GM12878 (cell line): ENCODE measurements at regions not wholly inside any gene's neighbourhood (a gene's known extent, or its start where the extent isn't known, plus 50 kb on each side); places are given as distances from the start of the nearest gene placed in this dataset.

Experiments used
- ATAC-seq: fragments of 200-7000 bp; cut with Tn5 transposase; 3 replicates; pipeline ENCODE4 v1.9.1; 2020; ENCODE audit warnings: mild to moderate bottlenecking, moderate library complexity
- BruUV-seq: library from RNA; stranded (reverse); fragments of 400-500 nt; replicated peaks from 2 replicates; lab custom pipeline; 2021; lab: Mats Ljungman, UMichigan
- CTCF ChIA-PET: fragments of 300-600 bp; sonication (Branson Sonifier 250); formaldehyde crosslinking; extraction: SDS; loops from one replicate; lab custom pipeline; 2021; ENCODE audit warnings: inconsistent platforms; lab: Yijun Ruan, JAX
- POLR2A ChIA-PET: fragments of 350-600 bp; formaldehyde crosslinking; extraction: SDS; loops from one replicate; lab custom pipeline; 2021; ENCODE audit warnings: inconsistent platforms; lab: Charles Lee
- RAD21 ChIA-PET: fragments of 300-600 bp; sonication (Branson Sonifier 250); formaldehyde crosslinking; loops from one replicate; lab custom pipeline; 2023; ENCODE audit warnings: antibody characterized with exemption; ENCODE audit not compliant: unreplicated experiment; lab: Charles Lee
- SMC1A ChIA-PET: fragments of 300-600 bp; sonication (Branson Sonifier 250); formaldehyde crosslinking; loops from one replicate; lab custom pipeline; 2023; ENCODE audit not compliant: unreplicated experiment, uncharacterized antibody; lab: Charles Lee
- DNase-seq: peaks from one replicate; pipeline ENCODE4 v3.0.0-alpha.2; 2011; ENCODE audit warnings: low read depth, low spot score
- FAIRE-seq: peaks from 3 replicates; lab custom pipeline; 2011; peaks lifted over from hg19 to GRCh38; lab: Jason Lieb, UNC
- H2AFZ ChIP-seq: 2 replicates; pipeline ENCODE4 v1.6.0; 2011; ENCODE audit warnings: low read depth, low read length, control low read depth; ENCODE audit not compliant: control insufficient read depth
- H3K27ac ChIP-seq: 2 replicates; pipeline ENCODE4 v1.5.1; 2011; ENCODE audit warnings: control low read depth; ENCODE audit not compliant: control insufficient read depth, insufficient read depth
- H3K27me3 ChIP-seq, 2 experiments: replicated peaks in 1 of 2; 2 replicates each; pipeline versions ENCODE4 v1.6.0 to v1.6.1; 2011; ENCODE audit warnings: low read length in 1 of 2; ENCODE audit not compliant: control insufficient read depth in 2 of 2, insufficient read depth in 2 of 2
- H3K36me3 ChIP-seq, 2 experiments: 2 replicates each; pipeline ENCODE4 v1.5.1; 2011; ENCODE audit warnings: low read length in 1 of 2; ENCODE audit not compliant: control insufficient read depth in 2 of 2, insufficient read depth in 2 of 2
- H3K4me1 ChIP-seq: 2 replicates; pipeline ENCODE4 v1.6.1; 2011; ENCODE audit warnings: mild to moderate bottlenecking, low read length, moderate library complexity, mixed read lengths; ENCODE audit not compliant: control insufficient read depth, insufficient read depth
- H3K4me2 ChIP-seq: 2 replicates; pipeline ENCODE4 v1.6.0; 2011; ENCODE audit warnings: control low read depth; ENCODE audit not compliant: control insufficient read depth, insufficient read depth
- H3K4me3 ChIP-seq: fragments of 200-600 bp; sonication (generic); 2 replicates; pipeline ENCODE4 v1.5.1; 2016
- H3K79me2 ChIP-seq: 2 replicates; pipeline ENCODE4 v1.6.0; 2011; ENCODE audit warnings: low read length; ENCODE audit not compliant: control insufficient read depth, insufficient read depth
- H3K9ac ChIP-seq: 2 replicates; pipeline ENCODE4 v1.8.0; 2011; ENCODE audit warnings: low read length, control low read depth, mixed read lengths; ENCODE audit not compliant: control insufficient read depth, insufficient read depth
- H3K9me3 ChIP-seq: replicated peaks from 3 replicates; pipeline ENCODE4 v1.5.1; 2011; ENCODE audit warnings: mild to moderate bottlenecking, low read length; ENCODE audit not compliant: control insufficient read depth, insufficient read depth
- H4K20me1 ChIP-seq: 2 replicates; pipeline ENCODE4 v1.6.0; 2011; ENCODE audit not compliant: control insufficient read depth, insufficient read depth
- CBX5 ChIP-seq: sonication (generic); IDR thresholded peaks from 2 replicates; pipeline ENCODE4 v1.6.1; 2016; ENCODE audit warnings: low read depth, moderate library complexity, mild to moderate bottlenecking, inconsistent platforms
- HDAC6 ChIP-seq: fragments of 200-600 bp; sonication (generic); IDR thresholded peaks from one replicate; pipeline ENCODE4 v1.8.0; 2017; ENCODE audit warnings: antibody characterized with exemption; ENCODE audit not compliant: unreplicated experiment
- NFIC ChIP-seq: IDR thresholded peaks from 2 replicates; pipeline ENCODE4 v1.6.1; 2012; ENCODE audit warnings: low read depth, mild to moderate bottlenecking, inconsistent platforms, low read length, moderate library complexity
- NR2C1 ChIP-seq: fragments of 450-650 bp; IDR thresholded peaks from 2 replicates; pipeline ENCODE4 v1.6.1; 2017; ENCODE audit warnings: antibody characterized with exemption, mild to moderate bottlenecking, moderate library complexity
- SMAD1 ChIP-seq: fragments of 450-650 bp; IDR thresholded peaks from 2 replicates; pipeline ENCODE4 v1.6.1; 2018; ENCODE audit warnings: mild to moderate bottlenecking, low read depth; ENCODE audit not compliant: partially characterized antibody
- TCF12 ChIP-seq: IDR thresholded peaks from 2 replicates; pipeline ENCODE4 v1.6.1; 2011; ENCODE audit warnings: low read depth, mild to moderate bottlenecking, low read length
- ZSCAN29 ChIP-seq: fragments of 450-650 bp; IDR thresholded peaks from 2 replicates; pipeline ENCODE4 v1.6.1; 2017; ENCODE audit warnings: mild to moderate bottlenecking, moderate library complexity
- WGBS: methylation state at CpG from one replicate; pipeline ENCODE4 v1.1.6; 2016; ENCODE audit warnings: low lambda C conversion rate; ENCODE audit not compliant: insufficient replicate concordance, insufficient coverage; ENCODE audit errors: missing lambda C conversion rate; 5-methylcytosine and 5-hydroxymethylcytosine counted together
- in situ Hi-C: fragments of 300-500 bp; cut with MboI; formaldehyde crosslinking; loops from 9 replicates; pipeline ENCODE4 v1.14.3; 2018; ENCODE audit warnings: mixed read lengths
- intact Hi-C: fragments of 100-400 bp; cut with micrococcal nuclease; formaldehyde crosslinking; loops from one replicate; pipeline ENCODE4 v1.14.2; 2022; ENCODE audit not compliant: unreplicated experiment
- TF ChIP-seq, protein P1 (sequence below): IDR thresholded peaks from 2 replicates; pipeline ENCODE4 v1.6.1; 2012; ENCODE audit warnings: low read depth, low read length, improper control_type of control experiment
- TF ChIP-seq, protein P2 (sequence below): fragments of 450-650 bp; IDR thresholded peaks from 2 replicates; pipeline ENCODE4 v1.6.1; 2017; ENCODE audit warnings: mild to moderate bottlenecking, moderate library complexity
- TF ChIP-seq, protein P3 (sequence below): fragments of 450-650 bp; IDR thresholded peaks from 2 replicates; pipeline ENCODE4 v1.6.1; 2018; ENCODE audit warnings: mild to moderate bottlenecking, low read depth, moderate library complexity; ENCODE audit not compliant: partially characterized antibody

DNA sequence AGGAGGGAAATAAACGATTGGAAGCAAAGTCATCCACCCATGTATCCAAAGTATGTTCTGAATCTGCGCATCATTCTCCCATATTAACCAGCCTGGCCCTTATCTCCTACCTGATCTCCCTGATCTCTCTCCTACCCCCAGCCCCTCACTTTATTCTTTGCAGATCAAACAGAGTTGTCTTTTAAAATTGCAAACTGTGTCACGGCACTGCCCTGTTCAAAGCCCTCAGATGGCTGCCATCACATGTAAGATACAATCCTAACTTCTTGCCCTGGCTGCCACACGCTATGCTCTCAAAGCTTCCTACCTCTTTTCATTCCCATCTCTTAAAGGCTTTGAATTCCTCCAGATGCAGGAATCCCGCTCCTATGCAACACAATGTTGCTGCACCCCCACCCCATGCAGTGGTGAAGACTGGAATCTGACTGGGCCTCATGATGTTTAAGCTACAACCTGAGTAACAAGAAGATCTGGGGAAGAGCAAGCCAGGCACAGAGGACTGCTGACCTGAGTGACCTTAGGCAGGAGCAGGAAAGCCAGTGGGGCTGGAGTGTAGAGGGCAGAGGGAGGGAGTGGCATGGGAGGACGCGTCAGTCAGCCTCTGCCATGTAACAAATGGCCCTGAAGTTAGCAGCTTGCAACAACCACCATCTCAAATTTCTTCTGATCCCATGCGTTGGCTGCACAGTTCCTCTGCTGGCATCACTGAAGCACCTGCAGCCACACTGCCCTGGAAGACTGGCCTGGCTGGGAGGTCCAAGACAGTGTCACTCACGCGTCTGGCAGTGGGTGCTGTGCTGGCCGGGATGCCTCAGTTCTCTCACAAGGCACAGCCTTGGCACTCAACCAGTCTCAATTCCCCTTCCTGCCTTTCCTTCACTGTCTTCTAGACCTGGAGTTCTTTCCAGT, 382.8 kb downstream of the BCL11B start:
- Histone ChIP-seq H3K9me3 (no peaks in the 10 kb centered on the region; the same call in 2 of the 3 replicates), H2AFZ (no peak overlapping the region), H3K9ac (no peak overlapping the region), H4K20me1 (no peaks in the 10 kb centered on the region), H3K4me2 (no peak overlapping the region), H3K4me3 (no peak overlapping the region), H3K36me3 (no peaks in the 10 kb centered on the region), H3K27me3 (no peaks in the 10 kb centered on the region), H3K79me2 (no peaks in the 10 kb centered on the region), H3K27ac (no peak overlapping the region), H3K4me1 (no peaks in the 10 kb centered on the region)
- ChIA-PET CTCF (no interaction called here), SMC1A (no interaction called here), RAD21 (no interaction called here), POLR2A (no interaction called here)
- no peak for DNase-seq
- BruUV-seq: no TSS peak
- intact Hi-C loops (no loop called here), in situ Hi-C loops (no loop called here)
- no peak for ATAC-seq
- no peak for FAIRE-seq
- 43% methylated on average over 11 of the region's 11 CpGs for WGBS
- TF ChIP-seq ZSCAN29 (no peak), HDAC6 (no peak), NR2C1 (no peak)

DNA sequence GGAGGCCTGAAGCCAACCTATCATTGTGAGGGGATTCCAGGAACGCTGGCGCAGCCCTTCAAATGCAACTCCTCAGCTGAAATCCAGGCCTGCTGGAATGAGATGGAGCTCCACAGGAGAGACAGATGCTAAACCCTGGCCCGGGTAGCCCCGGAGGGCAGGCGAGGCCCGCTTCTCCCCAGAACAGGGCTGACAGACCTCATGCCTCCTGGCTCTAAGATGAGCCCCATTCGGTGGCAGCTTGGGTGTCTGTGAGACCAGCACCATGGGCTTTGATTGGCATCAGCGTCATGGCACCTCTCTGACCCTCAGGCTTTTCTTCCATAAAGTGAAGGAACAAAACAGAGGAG, 382.2 kb downstream of the BCL11B start:
- H3K9me3 ChIP-seq: no peaks in the 10 kb centered on the region; the same call in 2 of the 3 replicates
- ChIA-PET SMC1A (no interaction called here), RAD21 (no interaction called here), POLR2A (no interaction called here), CTCF (no interaction called here)
- BruUV-seq: no TSS peak
- H4K20me1 ChIP-seq: no peaks in the 10 kb centered on the region
- in situ Hi-C loops: no loop called here
- no peak overlapping the region for H2AFZ ChIP-seq
- no peaks in the 10 kb centered on the region for H3K36me3 ChIP-seq
- no peak overlapping the region for H3K4me3 ChIP-seq
- no peaks in the 10 kb centered on the region for H3K4me1 ChIP-seq
- H3K27me3 ChIP-seq: no peaks in the 10 kb centered on the region
- H3K4me2 ChIP-seq: no peak overlapping the region
- H3K9ac ChIP-seq: no peak overlapping the region
- 21% methylated on average over 8 of the region's 8 CpGs for WGBS
- intact Hi-C loops: no loop called here
- H3K79me2 ChIP-seq: no peaks in the 10 kb centered on the region
- DNase-seq (no peak), FAIRE-seq (no peak), ATAC-seq (no peak)
- no peak overlapping the region for H3K27ac ChIP-seq
- no peak for TF ChIP-seq CBX5
- no peak for TF ChIP-seq NFIC
- TF ChIP-seq, protein P1, sequence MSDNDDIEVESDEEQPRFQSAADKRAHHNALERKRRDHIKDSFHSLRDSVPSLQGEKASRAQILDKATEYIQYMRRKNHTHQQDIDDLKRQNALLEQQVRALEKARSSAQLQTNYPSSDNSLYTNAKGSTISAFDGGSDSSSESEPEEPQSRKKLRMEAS: no peak
- no peak for TF ChIP-seq TCF12
- TF ChIP-seq, protein P2, sequence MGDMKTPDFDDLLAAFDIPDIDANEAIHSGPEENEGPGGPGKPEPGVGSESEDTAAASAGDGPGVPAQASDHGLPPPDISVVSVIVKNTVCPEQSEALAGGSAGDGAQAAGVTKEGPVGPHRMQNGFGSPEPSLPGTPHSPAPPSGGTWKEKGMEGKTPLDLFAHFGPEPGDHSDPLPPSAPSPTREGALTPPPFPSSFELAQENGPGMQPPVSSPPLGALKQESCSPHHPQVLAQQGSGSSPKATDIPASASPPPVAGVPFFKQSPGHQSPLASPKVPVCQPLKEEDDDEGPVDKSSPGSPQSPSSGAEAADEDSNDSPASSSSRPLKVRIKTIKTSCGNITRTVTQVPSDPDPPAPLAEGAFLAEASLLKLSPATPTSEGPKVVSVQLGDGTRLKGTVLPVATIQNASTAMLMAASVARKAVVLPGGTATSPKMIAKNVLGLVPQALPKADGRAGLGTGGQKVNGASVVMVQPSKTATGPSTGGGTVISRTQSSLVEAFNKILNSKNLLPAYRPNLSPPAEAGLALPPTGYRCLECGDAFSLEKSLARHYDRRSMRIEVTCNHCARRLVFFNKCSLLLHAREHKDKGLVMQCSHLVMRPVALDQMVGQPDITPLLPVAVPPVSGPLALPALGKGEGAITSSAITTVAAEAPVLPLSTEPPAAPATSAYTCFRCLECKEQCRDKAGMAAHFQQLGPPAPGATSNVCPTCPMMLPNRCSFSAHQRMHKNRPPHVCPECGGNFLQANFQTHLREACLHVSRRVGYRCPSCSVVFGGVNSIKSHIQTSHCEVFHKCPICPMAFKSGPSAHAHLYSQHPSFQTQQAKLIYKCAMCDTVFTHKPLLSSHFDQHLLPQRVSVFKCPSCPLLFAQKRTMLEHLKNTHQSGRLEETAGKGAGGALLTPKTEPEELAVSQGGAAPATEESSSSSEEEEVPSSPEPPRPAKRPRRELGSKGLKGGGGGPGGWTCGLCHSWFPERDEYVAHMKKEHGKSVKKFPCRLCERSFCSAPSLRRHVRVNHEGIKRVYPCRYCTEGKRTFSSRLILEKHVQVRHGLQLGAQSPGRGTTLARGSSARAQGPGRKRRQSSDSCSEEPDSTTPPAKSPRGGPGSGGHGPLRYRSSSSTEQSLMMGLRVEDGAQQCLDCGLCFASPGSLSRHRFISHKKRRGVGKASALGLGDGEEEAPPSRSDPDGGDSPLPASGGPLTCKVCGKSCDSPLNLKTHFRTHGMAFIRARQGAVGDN: no peak
- TF ChIP-seq, protein P3, sequence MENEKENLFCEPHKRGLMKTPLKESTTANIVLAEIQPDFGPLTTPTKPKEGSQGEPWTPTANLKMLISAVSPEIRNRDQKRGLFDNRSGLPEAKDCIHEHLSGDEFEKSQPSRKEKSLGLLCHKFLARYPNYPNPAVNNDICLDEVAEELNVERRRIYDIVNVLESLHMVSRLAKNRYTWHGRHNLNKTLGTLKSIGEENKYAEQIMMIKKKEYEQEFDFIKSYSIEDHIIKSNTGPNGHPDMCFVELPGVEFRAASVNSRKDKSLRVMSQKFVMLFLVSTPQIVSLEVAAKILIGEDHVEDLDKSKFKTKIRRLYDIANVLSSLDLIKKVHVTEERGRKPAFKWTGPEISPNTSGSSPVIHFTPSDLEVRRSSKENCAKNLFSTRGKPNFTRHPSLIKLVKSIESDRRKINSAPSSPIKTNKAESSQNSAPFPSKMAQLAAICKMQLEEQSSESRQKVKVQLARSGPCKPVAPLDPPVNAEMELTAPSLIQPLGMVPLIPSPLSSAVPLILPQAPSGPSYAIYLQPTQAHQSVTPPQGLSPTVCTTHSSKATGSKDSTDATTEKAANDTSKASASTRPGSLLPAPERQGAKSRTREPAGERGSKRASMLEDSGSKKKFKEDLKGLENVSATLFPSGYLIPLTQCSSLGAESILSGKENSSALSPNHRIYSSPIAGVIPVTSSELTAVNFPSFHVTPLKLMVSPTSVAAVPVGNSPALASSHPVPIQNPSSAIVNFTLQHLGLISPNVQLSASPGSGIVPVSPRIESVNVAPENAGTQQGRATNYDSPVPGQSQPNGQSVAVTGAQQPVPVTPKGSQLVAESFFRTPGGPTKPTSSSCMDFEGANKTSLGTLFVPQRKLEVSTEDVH: no peak
- no peak for TF ChIP-seq SMAD1
